HEK293 (cell line): ENCODE measurements at regions not wholly inside any gene's neighbourhood (a gene's known extent, or its start where the extent isn't known, plus 50 kb on each side); places are given as distances from the start of the nearest gene placed in this dataset.

Source experiments
- HOXA7 ChIP-seq: sonication (generic); formaldehyde crosslinking; IDR thresholded peaks from 2 replicates; pipeline ENCODE4 v1.8.1; 2022; ENCODE audit warnings: missing genetic modification reagents, borderline replicate concordance
- SALL2 ChIP-seq: fragments of 450-650 bp; formaldehyde crosslinking; IDR thresholded peaks from 2 replicates; pipeline ENCODE4 v1.5.0; 2017; ENCODE audit warnings: missing biosample characterization, mild to moderate bottlenecking, missing genetic modification characterization, borderline replicate concordance
- ZBTB48 ChIP-seq: fragments of 450-650 bp; formaldehyde crosslinking; IDR thresholded peaks from 2 replicates; pipeline ENCODE4 v1.5.1; 2016; ENCODE audit warnings: missing biosample characterization, missing genetic modification characterization
- ZNF776 ChIP-seq: fragments of 450-650 bp; formaldehyde crosslinking; IDR thresholded peaks from 2 replicates; pipeline ENCODE4 v1.5.0; 2017; ENCODE audit warnings: missing biosample characterization, missing genetic modification characterization, borderline replicate concordance
- TF ChIP-seq, protein P1 (sequence below): fragments of 450-650 bp; formaldehyde crosslinking; optimal IDR thresholded peaks from 2 replicates; pipeline ENCODE3; 2016; ENCODE audit warnings: missing biosample characterization, mild to moderate bottlenecking, missing genetic modification characterization
- TF ChIP-seq, protein P2 (sequence below): fragments of 450-650 bp; formaldehyde crosslinking; IDR thresholded peaks from 2 replicates; pipeline ENCODE4 v1.5.1; 2016; ENCODE audit warnings: missing biosample characterization, missing genetic modification characterization

DNA sequence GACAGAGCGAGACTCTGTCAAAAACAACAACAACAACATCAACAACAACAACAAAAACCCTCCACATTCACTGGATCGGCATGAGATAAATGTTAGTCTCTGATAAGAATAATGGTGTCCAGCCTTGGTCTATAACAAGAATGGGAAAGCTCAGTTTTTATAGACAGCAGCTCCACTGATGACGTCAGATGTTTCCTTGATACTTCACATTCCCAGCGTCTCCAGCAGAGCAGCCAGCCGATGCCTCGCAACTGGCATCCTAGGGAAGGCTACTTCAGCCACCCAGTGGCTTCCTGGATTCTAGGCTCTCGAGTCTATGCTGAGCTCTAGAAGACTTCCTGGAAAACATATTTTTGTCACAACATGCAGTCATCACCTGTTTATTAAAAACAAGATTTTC is 271.4 kb upstream of the SMIM21 start:
- no peak for TF ChIP-seq HOXA7 (CRISPR knock-in tag)
- TF ChIP-seq, protein P1, sequence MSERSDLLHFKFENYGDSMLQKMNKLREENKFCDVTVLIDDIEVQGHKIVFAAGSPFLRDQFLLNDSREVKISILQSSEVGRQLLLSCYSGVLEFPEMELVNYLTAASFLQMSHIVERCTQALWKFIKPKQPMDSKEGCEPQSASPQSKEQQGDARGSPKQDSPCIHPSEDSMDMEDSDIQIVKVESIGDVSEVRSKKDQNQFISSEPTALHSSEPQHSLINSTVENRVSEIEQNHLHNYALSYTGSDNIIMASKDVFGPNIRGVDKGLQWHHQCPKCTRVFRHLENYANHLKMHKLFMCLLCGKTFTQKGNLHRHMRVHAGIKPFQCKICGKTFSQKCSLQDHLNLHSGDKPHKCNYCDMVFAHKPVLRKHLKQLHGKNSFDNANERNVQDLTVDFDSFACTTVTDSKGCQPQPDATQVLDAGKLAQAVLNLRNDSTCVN (tag by site-specific recombination): no peak
- TF ChIP-seq ZNF776 (tag by site-specific recombination): no peak
- TF ChIP-seq, protein P2, sequence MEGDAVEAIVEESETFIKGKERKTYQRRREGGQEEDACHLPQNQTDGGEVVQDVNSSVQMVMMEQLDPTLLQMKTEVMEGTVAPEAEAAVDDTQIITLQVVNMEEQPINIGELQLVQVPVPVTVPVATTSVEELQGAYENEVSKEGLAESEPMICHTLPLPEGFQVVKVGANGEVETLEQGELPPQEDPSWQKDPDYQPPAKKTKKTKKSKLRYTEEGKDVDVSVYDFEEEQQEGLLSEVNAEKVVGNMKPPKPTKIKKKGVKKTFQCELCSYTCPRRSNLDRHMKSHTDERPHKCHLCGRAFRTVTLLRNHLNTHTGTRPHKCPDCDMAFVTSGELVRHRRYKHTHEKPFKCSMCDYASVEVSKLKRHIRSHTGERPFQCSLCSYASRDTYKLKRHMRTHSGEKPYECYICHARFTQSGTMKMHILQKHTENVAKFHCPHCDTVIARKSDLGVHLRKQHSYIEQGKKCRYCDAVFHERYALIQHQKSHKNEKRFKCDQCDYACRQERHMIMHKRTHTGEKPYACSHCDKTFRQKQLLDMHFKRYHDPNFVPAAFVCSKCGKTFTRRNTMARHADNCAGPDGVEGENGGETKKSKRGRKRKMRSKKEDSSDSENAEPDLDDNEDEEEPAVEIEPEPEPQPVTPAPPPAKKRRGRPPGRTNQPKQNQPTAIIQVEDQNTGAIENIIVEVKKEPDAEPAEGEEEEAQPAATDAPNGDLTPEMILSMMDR (tag by site-specific recombination): no peak
- TF ChIP-seq ZBTB48 (tag by site-specific recombination): no peak
- TF ChIP-seq SALL2: no peak
